ENCODE measurements at regions not wholly inside any gene's neighbourhood (a gene's known extent, or its start where the extent isn't known, plus 50 kb on each side); places are given as distances from the start of the nearest gene placed in this dataset.

- TF ChIP-seq ZNF248 (tag by site-specific recombination; IDR thresholded peaks at IDR 0.05) (no peak), ZNF24 (tag by site-specific recombination; IDR thresholded peaks at IDR 0.05) (no peak), CTCF (tag by site-specific recombination; IDR thresholded peaks at IDR 0.05) (no peak), ZNF138 (tag by site-specific recombination; IDR thresholded peaks at IDR 0.05; ENCODE audit: borderline replicate concordance) (no peak), ZBTB1 (tag by site-specific recombination; IDR thresholded peaks at IDR 0.05) (no peak), ZNF768 (tag by site-specific recombination; IDR thresholded peaks at IDR 0.05) (no peak)
- TF ChIP-seq, protein P1, sequence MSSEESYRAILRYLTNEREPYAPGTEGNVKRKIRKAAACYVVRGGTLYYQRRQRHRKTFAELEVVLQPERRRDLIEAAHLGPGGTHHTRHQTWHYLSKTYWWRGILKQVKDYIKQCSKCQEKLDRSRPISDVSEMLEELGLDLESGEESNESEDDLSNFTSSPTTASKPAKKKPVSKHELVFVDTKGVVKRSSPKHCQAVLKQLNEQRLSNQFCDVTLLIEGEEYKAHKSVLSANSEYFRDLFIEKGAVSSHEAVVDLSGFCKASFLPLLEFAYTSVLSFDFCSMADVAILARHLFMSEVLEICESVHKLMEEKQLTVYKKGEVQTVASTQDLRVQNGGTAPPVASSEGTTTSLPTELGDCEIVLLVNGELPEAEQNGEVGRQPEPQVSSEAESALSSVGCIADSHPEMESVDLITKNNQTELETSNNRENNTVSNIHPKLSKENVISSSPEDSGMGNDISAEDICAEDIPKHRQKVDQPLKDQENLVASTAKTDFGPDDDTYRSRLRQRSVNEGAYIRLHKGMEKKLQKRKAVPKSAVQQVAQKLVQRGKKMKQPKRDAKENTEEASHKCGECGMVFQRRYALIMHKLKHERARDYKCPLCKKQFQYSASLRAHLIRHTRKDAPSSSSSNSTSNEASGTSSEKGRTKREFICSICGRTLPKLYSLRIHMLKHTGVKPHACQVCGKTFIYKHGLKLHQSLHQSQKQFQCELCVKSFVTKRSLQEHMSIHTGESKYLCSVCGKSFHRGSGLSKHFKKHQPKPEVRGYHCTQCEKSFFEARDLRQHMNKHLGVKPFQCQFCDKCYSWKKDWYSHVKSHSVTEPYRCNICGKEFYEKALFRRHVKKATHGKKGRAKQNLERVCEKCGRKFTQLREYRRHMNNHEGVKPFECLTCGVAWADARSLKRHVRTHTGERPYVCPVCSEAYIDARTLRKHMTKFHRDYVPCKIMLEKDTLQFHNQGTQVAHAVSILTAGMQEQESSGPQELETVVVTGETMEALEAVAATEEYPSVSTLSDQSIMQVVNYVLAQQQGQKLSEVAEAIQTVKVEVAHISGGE (tag by site-specific recombination; conservative IDR thresholded peaks at IDR 0.05; ENCODE audit: low read depth): no peak
- TF ChIP-seq, protein P2, sequence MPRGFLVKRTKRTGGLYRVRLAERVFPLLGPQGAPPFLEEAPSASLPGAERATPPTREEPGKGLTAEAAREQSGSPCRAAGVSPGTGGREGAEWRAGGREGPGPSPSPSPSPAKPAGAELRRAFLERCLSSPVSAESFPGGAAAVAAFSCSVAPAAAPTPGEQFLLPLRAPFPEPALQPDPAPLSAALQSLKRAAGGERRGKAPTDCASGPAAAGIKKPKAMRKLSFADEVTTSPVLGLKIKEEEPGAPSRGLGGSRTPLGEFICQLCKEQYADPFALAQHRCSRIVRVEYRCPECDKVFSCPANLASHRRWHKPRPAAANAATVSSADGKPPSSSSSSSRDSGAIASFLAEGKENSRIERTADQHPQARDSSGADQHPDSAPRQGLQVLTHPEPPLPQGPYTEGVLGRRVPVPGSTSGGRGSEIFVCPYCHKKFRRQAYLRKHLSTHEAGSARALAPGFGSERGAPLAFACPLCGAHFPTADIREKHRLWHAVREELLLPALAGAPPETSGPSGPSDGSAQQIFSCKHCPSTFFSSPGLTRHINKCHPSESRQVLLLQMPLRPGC (tag by site-specific recombination; IDR thresholded peaks at IDR 0.05): no peak
Measured at GRCh38 chr10:94260455-94260854, 102.3 kb downstream of the NOC3L start.

All from HEK293 (cell line).